COLO829 (cell line): ENCODE measurements at regions not wholly inside any gene's neighbourhood (a gene's known extent, or its start where the extent isn't known, plus 50 kb on each side); places are given as distances from the start of the nearest gene placed in this dataset.
"Not testable (repeated sequence)": the region's sequence is repeated elsewhere in the genome, so short reads cannot be mapped to it uniquely, and the experiment has no call there.

Source experiments
- DNase-seq: peaks from one replicate; pipeline ENCODE4 v3.0.0; 2012; ENCODE audit warnings: low spot score

- no peak for DNase-seq
Observed at GRCh38 chr3:30300809-30301208, 305.6 kb upstream of the TGFBR2 start.

DNA sequence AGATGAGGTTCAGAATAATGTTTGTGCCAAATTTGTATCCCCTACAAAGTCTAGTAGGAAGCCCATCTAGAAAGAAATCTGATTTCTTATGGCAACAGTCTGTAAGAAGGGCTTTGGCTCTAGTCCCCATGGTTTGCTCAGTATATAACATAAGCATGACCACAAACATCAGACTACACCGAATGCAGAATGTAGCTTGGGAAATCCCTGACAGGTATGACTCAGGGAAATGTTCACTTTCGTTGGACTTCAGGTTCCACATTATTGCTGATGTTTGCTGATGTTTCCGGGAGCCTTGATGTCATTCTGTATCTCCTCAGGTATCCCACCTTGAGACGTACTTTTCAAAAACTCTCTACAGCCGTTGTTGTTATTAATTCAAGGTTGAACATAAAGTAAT, 304.4 kb upstream of the TGFBR2 start:
- no peak for DNase-seq

GRCh38 chr3:30303770-30304169, 302.6 kb upstream of the TGFBR2 start:
- no peak for DNase-seq

DNA sequence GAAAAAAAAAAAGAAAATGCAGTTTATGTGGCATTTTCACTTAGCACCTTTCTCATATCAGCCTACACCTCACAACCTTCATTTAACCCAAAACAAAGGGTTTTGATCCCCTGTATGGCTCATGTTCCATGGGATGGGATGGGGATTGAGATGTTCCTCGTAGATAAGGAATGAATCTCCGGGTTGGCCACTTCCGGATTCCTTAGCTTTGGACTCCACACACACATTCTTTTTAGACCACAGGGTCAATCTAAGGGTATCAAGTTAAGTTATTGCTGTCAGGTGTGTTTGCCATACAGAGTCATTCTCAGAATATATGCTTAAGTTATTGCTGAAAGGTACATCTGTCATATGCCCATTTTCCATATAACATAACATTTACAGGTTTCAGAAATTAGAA, 301.4 kb upstream of the TGFBR2 start:
- no peak for DNase-seq

- DNase-seq, result no peak
Observed at GRCh38 chr3:30306896-30307295, 299.5 kb upstream of the TGFBR2 start.

GRCh38 chr3:30307372-30307950, 298.9 kb upstream of the TGFBR2 start:
- no peak for DNase-seq

GRCh38 chr3:30308131-30308530, 298.3 kb upstream of the TGFBR2 start:
- DNase-seq, result no peak

DNA sequence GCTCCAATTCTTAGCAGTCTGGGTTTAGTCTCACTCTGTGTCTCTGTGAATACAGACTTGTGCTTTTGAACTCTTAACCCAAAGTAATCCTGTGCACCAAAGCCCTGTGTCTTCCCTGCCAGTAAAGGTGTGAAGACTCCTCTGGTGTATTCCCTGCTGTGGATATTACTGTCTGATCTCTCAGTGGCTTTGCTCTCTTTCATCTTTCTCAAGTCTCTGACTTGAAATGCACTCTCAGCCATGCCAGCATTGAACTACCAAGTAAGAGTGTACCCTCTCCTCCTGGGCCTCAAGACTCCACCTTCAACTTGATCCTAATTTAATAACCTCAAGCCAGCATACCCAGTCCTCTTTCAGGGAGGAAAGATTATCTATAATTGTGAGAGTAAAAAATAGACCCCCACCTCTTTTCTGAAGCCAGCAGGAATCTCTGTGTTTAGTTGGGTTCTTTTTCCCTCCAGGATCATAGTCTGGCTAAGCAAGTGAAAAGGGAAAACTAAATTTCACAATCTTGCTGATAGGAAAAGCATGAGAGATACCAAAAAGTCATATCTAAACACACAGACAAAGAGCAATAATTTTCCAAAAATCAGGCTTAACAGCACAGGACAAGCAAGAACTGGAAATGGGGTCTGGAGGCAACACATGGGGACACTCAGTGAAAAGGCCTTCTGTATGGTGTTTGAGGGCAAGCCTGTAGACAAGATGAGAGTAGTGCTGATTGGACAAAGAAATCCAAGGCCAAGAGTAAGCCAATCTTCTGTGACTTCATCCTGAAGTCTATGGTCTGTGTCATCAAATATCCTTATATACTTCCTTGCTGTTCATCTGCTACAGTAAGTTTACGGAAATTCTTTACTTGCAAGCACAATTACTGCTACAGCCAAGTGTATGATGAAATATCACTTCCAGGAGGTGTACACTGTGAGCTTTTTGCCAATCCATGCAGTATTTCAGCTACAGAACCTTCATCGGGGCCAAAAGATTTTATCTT, 296.1 kb upstream of the TGFBR2 start:
- no peak for DNase-seq

DNA sequence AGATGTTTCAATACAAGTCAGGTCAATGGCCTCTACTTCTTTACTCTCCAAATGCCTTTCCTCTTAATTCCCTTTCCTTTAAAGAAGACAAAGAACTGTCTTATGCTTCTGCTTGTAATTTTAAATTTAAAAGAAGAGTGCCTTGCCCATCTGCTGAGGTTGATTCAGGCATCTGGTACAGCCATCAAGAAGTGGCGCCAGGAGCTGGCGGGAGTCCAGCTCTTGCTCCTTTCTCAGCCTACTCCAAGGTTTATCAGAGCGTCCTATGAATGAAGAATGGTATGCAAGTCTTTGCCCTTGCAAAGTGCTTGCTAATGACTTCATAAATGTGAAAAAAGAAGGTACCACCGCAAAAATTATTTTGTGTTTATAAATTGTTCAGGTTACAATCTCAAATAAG, 294.6 kb upstream of the TGFBR2 start:
- no peak for DNase-seq

- DNase-seq, result no peak
Observed at GRCh38 chr3:30313840-30314239, 292.6 kb upstream of the TGFBR2 start.

DNA sequence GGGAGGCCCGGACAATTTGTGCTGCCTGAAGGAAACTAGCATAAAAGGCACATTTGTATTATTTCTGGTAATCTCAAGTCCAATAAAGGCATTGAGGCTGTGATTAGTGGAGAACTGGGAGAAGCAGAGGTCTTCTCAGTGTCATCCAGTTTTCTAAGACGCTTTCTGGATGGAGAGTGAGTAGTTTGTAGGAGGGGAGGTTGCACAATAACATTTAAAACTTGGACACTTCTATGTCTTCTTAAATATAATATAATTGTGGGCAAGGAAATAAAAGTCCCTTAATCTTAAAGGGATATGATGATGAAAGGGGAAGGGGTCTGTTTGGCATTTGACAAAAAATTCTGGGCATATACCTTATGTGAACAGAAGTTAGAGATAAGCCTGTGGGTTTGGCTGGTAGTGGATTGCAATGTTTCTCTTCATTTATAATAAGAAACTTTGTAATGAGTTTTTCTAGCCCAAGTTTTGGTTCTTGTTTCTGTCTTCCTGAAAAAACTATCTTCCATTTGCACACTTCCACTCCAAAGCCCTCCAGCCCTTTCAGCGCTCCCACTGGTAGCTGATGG, 291.6 kb upstream of the TGFBR2 start:
- peak; percentile 29 for DNase-seq

DNA sequence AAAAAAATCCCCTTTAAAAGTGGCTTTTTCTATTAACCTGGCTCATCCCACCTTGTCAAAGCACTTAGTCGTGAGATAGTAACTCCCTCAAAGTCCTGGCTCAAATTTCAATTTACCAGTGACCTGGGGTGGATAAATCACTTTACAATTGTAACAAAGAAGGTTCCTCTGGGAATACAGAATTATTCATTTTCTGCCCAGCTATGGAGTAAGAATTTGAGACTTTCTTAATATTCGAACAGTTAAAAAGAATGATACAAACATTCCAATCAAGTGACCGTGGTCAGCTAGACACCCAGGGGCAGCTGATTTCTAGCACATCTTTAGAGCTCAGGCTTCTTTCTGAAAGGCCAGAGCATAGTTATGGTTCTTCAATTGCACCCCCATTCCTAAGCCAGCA, 291.0 kb upstream of the TGFBR2 start:
- DNase-seq, result no peak

DNA sequence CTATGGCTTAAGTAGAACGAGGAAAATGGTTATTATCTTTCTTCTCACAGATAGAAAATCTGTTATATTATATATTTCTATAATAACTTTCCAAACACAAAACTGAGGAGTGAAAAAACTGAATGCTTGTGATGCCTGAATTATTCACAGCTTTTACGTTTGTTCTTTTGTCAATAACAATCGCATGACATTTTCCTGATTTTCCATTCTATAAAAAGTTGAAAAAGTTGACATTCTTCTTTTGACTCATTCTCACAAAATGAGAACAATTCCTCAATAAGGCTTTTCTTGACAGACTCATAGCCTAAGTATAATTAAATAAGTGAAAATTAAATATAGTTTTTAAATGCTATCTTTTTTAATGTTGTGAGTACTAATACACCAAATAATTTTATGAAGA, 288.8 kb upstream of the TGFBR2 start:
- no peak for DNase-seq

DNA sequence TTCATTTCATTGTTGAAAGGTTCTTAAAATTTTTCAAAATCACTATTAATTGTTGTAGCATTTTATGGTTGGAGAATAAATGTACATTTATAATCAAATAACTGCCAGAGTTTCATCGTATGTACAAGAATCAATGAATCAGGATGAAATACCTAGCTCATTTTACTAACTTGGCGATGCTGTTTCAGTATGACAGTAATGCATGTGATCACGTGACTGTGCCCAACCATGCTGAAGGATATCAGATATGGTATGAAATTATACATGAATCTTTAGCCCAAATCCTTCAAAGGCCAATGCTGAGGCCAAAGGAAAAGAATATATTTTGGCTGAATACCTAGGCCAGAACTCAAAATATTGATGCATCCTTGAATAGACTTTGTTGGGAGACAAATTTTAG, 288.3 kb upstream of the TGFBR2 start:
- no peak for DNase-seq

DNA sequence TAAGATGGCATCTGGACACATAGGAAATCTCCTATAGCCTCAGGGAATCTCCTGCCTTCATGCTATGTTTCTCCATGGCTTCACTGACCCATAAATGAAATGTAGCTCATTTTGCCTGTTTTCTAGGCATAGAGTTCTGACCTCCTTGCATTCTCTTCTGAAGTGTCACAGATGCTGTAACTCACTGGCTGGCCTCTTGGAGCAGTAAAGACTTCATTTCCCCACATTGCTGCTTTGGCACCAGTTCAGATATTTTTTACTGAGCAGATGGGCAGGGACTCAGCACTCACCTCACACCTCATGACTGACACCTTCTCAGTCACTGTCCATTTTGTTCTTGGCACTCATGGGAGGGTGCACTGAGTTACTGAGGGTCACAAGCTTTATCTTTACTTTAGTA, 286.7 kb upstream of the TGFBR2 start:
- peak; percentile 53 for DNase-seq

DNA sequence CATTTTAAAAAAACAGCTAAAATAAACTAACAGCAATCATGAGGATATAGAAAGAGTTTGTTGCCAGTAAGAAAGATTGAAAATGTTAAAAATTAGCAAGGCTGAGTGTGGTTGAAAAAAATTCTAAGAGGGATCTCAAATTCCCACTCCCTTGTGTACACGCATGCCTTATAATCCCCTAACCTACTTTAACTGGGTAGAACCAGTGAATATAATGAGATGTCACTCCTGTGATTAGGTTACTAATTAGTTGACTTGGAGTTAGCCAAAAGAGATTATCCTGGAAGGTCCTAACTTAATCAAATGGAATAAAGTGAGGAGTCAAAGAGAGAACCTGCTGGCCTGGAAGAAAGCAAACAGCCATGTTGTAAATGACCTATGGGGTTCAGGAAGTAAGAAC, 286.0 kb upstream of the TGFBR2 start:
- no peak for DNase-seq

DNA sequence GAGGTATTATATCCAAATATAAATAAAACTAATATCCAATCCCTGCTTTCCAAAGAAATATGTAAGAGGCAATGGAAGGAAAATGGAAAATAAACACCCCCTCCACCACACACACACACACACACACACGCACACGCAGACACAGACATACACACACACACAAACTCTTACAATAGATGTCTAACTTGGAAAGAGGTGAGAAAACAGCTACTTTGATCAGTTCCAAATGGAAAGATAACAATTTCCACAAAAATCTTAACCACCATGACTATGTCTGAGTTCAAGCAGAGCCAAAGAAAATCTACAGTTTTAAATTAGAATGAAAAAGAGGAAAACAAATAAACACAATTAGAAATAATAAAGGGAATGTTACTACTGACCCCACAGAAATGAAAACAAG, 285.3 kb upstream of the TGFBR2 start:
- DNase-seq, result no peak

- DNase-seq, result not testable (repeated sequence)
Observed at GRCh38 chr3:30323649-30324048, 282.8 kb upstream of the TGFBR2 start.

- no peak for DNase-seq
Observed at GRCh38 chr3:30324587-30324986, 281.8 kb upstream of the TGFBR2 start.

GRCh38 chr3:30327976-30328375, 278.4 kb upstream of the TGFBR2 start:
- DNase-seq, result not testable (repeated sequence)

GRCh38 chr3:30328935-30329334, 277.5 kb upstream of the TGFBR2 start:
- DNase-seq, result not testable (repeated sequence)

DNA sequence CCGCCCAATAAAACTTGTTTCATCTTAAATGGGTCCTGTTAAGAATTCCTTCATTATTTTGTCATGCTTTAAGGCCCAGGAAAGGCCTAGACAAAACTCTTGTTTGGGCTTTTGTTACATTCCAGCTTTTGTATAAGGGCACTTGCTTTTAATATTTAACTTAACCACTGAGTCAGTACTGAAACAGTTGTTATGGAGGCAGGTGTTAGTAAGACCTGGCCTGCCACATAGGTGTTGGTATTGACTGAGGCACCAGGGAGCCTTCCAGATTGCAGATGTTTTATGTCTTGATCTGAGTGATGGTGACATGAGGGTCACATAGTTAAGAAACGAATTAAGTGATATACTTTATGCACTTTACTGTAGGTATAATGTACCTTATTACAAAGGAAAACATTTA, 274.9 kb upstream of the TGFBR2 start:
- DNase-seq, result no peak
